RWPE2 (cell line): ENCODE measurements at regions not wholly inside any gene's neighbourhood (a gene's known extent, or its start where the extent isn't known, plus 50 kb on each side); places are given as distances from the start of the nearest gene placed in this dataset.

Experiments
- ATAC-seq: fragments of 200-7000 bp; cut with Tn5 transposase; 3 replicates; pipeline ENCODE4 v1.9.1; 2021; ENCODE audit warnings: low read depth
- DNase-seq: peaks from one replicate; pipeline ENCODE4 v3.0.0-alpha.2; 2020; ENCODE audit warnings: low spot score
- H3K27ac ChIP-seq: fragments of 450-650 bp; 2 replicates; pipeline ENCODE4 v1.5.1; 2017; ENCODE audit warnings: mild to moderate bottlenecking; ENCODE audit not compliant: poor library complexity, severe bottlenecking
- H3K27me3 ChIP-seq: fragments of 250-450 bp; sonication (Bioruptor Pico); 2 replicates; pipeline ENCODE4 v1.5.1; 2021; ENCODE audit warnings: mild to moderate bottlenecking, moderate library complexity; ENCODE audit not compliant: insufficient read depth, poor library complexity, severe bottlenecking
- H3K36me3 ChIP-seq: fragments of 250-450 bp; sonication (Bioruptor Pico); 2 replicates; pipeline ENCODE4 v1.5.1; 2020; ENCODE audit warnings: low read depth, mild to moderate bottlenecking, moderate library complexity
- H3K4me1 ChIP-seq: fragments of 250-450 bp; sonication (Bioruptor Pico); 2 replicates; pipeline ENCODE4 v1.5.1; 2021; ENCODE audit warnings: mild to moderate bottlenecking, moderate library complexity; ENCODE audit not compliant: insufficient read depth, poor library complexity, severe bottlenecking
- H3K4me3 ChIP-seq: fragments of 250-450 bp; sonication (Bioruptor Pico); 2 replicates; pipeline ENCODE4 v1.5.1; 2021; ENCODE audit warnings: mild to moderate bottlenecking, moderate library complexity; ENCODE audit not compliant: severe bottlenecking
- H3K9me3 ChIP-seq: fragments of 250-450 bp; sonication (Bioruptor Pico); 2 replicates; pipeline ENCODE4 v1.5.1; 2021; ENCODE audit warnings: mild to moderate bottlenecking, moderate library complexity; ENCODE audit not compliant: severe bottlenecking
- CTCF ChIP-seq: fragments of 450-650 bp; IDR thresholded peaks from one replicate; pipeline ENCODE4 v1.5.1; 2017; ENCODE audit warnings: mild to moderate bottlenecking, moderate library complexity; ENCODE audit not compliant: poor library complexity, severe bottlenecking

GRCh38 chr3:18057471-18058091 lies 315.1 kb upstream of the TBC1D5 start:
- no peak overlapping the region for H3K27ac ChIP-seq
- TF ChIP-seq CTCF = no peak
- no peak overlapping the region for H3K4me3 ChIP-seq
- H3K9me3 ChIP-seq = no peaks in the 10 kb centered on the region
- H3K36me3 ChIP-seq = no peaks in the 10 kb centered on the region
- ATAC-seq (no peak), DNase-seq (no peak)
- H3K4me1 ChIP-seq = peaks cover 6% of the 10 kb centered on the region
- H3K27me3 ChIP-seq = no peaks in the 10 kb centered on the region

- Histone ChIP-seq H3K9me3 (no peaks in the 10 kb centered on the region), H3K27me3 (no peaks in the 10 kb centered on the region), H3K27ac (no peak overlapping the region), H3K4me1 (no peaks in the 10 kb centered on the region), H3K36me3 (no peaks in the 10 kb centered on the region), H3K4me3 (no peak overlapping the region)
- DNase-seq (no peak), ATAC-seq (no peak)
- TF ChIP-seq CTCF = no peak
Measured at GRCh38 chr3:18054625-18055024, 312.2 kb upstream of the TBC1D5 start.

GRCh38 chr3:18051306-18051705 lies 308.9 kb upstream of the TBC1D5 start:
- Histone ChIP-seq H3K27me3 (no peaks in the 10 kb centered on the region), H3K4me1 (no peaks in the 10 kb centered on the region), H3K36me3 (no peaks in the 10 kb centered on the region), H3K9me3 (peaks cover 1% of the 10 kb centered on the region), H3K4me3 (no peak overlapping the region), H3K27ac (no peak overlapping the region)
- TF ChIP-seq CTCF = no peak
- ATAC-seq (no peak), DNase-seq (no peak)

- H3K9me3 ChIP-seq = peaks cover 1% of the 10 kb centered on the region
- H3K4me3 ChIP-seq = no peak overlapping the region
- TF ChIP-seq CTCF = no peak
- ATAC-seq = no peak
- H3K27me3 ChIP-seq = no peaks in the 10 kb centered on the region
- no peak for DNase-seq
- no peak overlapping the region for H3K27ac ChIP-seq
- no peaks in the 10 kb centered on the region for H3K36me3 ChIP-seq
- no peaks in the 10 kb centered on the region for H3K4me1 ChIP-seq
Measured at GRCh38 chr3:18049096-18049495, 306.7 kb upstream of the TBC1D5 start.

DNA sequence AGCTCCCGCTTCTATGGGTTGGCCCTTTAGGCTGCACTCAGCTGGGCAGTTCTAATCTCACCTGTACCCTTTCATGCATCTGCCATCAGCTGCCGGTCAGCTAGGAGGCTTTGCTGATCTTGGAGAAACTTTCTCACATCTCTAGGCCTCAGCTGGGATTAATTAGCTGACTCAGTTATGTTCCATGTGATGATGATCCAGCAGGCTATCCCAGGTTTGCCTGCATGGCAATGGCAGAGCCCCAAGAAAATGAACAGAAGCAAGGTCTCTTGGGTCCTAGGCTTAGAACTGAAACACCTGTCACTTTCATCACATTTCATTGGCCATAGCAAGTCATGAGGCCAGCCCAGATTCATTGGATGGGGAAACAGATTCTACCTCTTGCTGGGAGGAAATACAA lies 304.6 kb upstream of the TBC1D5 start:
- ATAC-seq = no peak
- Histone ChIP-seq H3K4me3 (no peak overlapping the region), H3K4me1 (no peaks in the 10 kb centered on the region), H3K27ac (no peak overlapping the region), H3K9me3 (peaks cover 1% of the 10 kb centered on the region), H3K27me3 (no peaks in the 10 kb centered on the region), H3K36me3 (no peaks in the 10 kb centered on the region)
- DNase-seq = no peak
- TF ChIP-seq CTCF = no peak
